CD14-positive monocyte (primary cell): ENCODE measurements at regions not wholly inside any gene's neighbourhood (a gene's known extent, or its start where the extent isn't known, plus 50 kb on each side); places are given as distances from the start of the nearest gene placed in this dataset.

Experiments used
- DNase-seq, 3 donors: peaks; one replicate each; pipeline ENCODE4 v3.0.0-alpha.2; 2011 to 2022
- H2AFZ ChIP-seq: 2 replicates; pipeline ENCODE4 v1.6.0; 2012; ENCODE audit warnings: mild to moderate bottlenecking, low read depth, low read length, inconsistent platforms; ENCODE audit not compliant: insufficient read depth, poor library complexity, severe bottlenecking
- H3K27ac ChIP-seq, 2 donors: 1 replicate in 1 of 2; 2 replicates in 1 of 2; pipeline ENCODE4 v1.5.1; 2012 to 2013; ENCODE audit warnings: low read length in 2 of 2, control low read depth in 1 of 2, inconsistent platforms in 1 of 2, low read depth in 1 of 2, mild to moderate bottlenecking in 1 of 2
- H3K27me3 ChIP-seq, 2 donors: one replicate each; pipeline versions ENCODE4 v1.6.0 to v1.6.1; 2011 to 2013; ENCODE audit warnings: low read length in 2 of 2; ENCODE audit not compliant: control insufficient read depth in 2 of 2, insufficient read depth in 2 of 2
- H3K36me3 ChIP-seq, 2 donors: replicated peaks in 1 of 2; 1 replicate in 1 of 2; 2 replicates in 1 of 2; pipeline versions ENCODE4 v1.5.1 to v1.6.1; 2012 to 2013; ENCODE audit warnings: low read length in 2 of 2, control low read depth in 1 of 2, inconsistent platforms in 1 of 2, mild to moderate bottlenecking in 1 of 2; ENCODE audit not compliant: insufficient read depth in 2 of 2, control insufficient read depth in 1 of 2
- H3K4me1 ChIP-seq, 2 donors: 1 replicate in 1 of 2; 2 replicates in 1 of 2; pipeline versions ENCODE4 v1.5.1 to v1.6.1; 2012 to 2013; ENCODE audit warnings: low read length in 2 of 2, control low read depth in 1 of 2, inconsistent platforms in 1 of 2, mild to moderate bottlenecking in 1 of 2, moderate library complexity in 1 of 2; ENCODE audit not compliant: insufficient read depth in 2 of 2, control insufficient read depth in 1 of 2
- H3K4me2 ChIP-seq: replicated peaks from 2 replicates; pipeline ENCODE3; 2012; ENCODE audit warnings: low read length, moderate library complexity, mild to moderate bottlenecking; ENCODE audit not compliant: poor library complexity, severe bottlenecking; ENCODE audit errors: extremely low read depth
- H3K4me3 ChIP-seq, 3 experiments: fragments of 200-600 bp in 1 of 3; sonication (generic) in 1 of 3; replicated peaks in 1 of 3; 1 replicate in 2 of 3; 2 replicates in 1 of 3; pipeline ENCODE4 v1.5.1; 2011 to 2013; ENCODE audit warnings: low read length in 3 of 3, mild to moderate bottlenecking in 3 of 3, control low read depth in 2 of 3, low read depth in 2 of 3, inconsistent platforms in 1 of 3, moderate library complexity in 1 of 3
- H3K79me2 ChIP-seq: 2 replicates; pipeline ENCODE4 v1.6.0; 2012; ENCODE audit warnings: mild to moderate bottlenecking, control low read depth, inconsistent platforms, low read length, moderate library complexity; ENCODE audit not compliant: insufficient read depth
- H3K9ac ChIP-seq: 2 replicates; pipeline ENCODE4 v1.6.0; 2017; ENCODE audit warnings: low read length, mild to moderate bottlenecking; ENCODE audit not compliant: insufficient read depth, poor library complexity, severe bottlenecking
- H3K9me3 ChIP-seq, 2 donors: replicated peaks in 1 of 2; 1 replicate in 1 of 2; 2 replicates in 1 of 2; pipeline versions ENCODE4 v1.5.1 to v1.6.1; 2012 to 2013; ENCODE audit warnings: low read length in 2 of 2, control low read depth in 1 of 2; ENCODE audit not compliant: control insufficient read depth in 1 of 2, insufficient read depth in 1 of 2
- H4K20me1 ChIP-seq: 2 replicates; pipeline ENCODE4 v1.6.0; 2012; ENCODE audit warnings: mild to moderate bottlenecking, low read length, control low read depth, moderate library complexity; ENCODE audit not compliant: insufficient read depth
- H3K27ac Mint-ChIP-seq, 7 donors: one replicate each; pipeline ENCODE4 v1.8.0; 2020; ENCODE audit warnings: mild to moderate bottlenecking in 7 of 7, mixed read lengths in 7 of 7, moderate library complexity in 6 of 7, inconsistent platforms in 2 of 7
- H3K27me3 Mint-ChIP-seq, 3 donors: one replicate each; pipeline ENCODE4 v1.8.0; 2021 to 2022; ENCODE audit warnings: low read depth in 3 of 3, mild to moderate bottlenecking in 3 of 3, mixed read lengths in 3 of 3, moderate library complexity in 3 of 3, inconsistent platforms in 1 of 3
- H3K36me3 Mint-ChIP-seq, 2 donors: one replicate each; pipeline ENCODE4 v1.8.0; 2020; ENCODE audit warnings: mixed read lengths in 2 of 2, inconsistent platforms in 1 of 2, mild to moderate bottlenecking in 1 of 2
- H3K4me1 Mint-ChIP-seq: one replicate; pipeline ENCODE4 v1.8.0; 2020; ENCODE audit warnings: mild to moderate bottlenecking, mixed read lengths
- H3K4me3 Mint-ChIP-seq, 2 donors: one replicate each; pipeline ENCODE4 v1.8.0; 2020; ENCODE audit warnings: mild to moderate bottlenecking in 2 of 2, mixed read lengths in 2 of 2, moderate library complexity in 1 of 2
- H3K9me3 Mint-ChIP-seq, 7 donors: one replicate each; pipeline ENCODE4 v1.8.0; 2020 to 2022; ENCODE audit warnings: mixed read lengths in 7 of 7, mild to moderate bottlenecking in 6 of 7, moderate library complexity in 6 of 7, inconsistent platforms in 2 of 7
- CTCF ChIP-seq: fragments of 200-600 bp; IDR thresholded peaks from one replicate; pipeline ENCODE4 v1.8.0; 2022; ENCODE audit warnings: antibody characterized with exemption, mild to moderate bottlenecking
- WGBS: methylation state at CpG from one replicate; pipeline ENCODE4 v1.1.5; 2013; ENCODE audit warnings: missing lambda C conversion rate; ENCODE audit not compliant: insufficient coverage; 5-methylcytosine and 5-hydroxymethylcytosine counted together
- intact Hi-C, 2 donors: fragments of 100-400 bp; cut with micrococcal nuclease; formaldehyde crosslinking; loops; one replicate each; pipeline versions ENCODE4 v1.15.0 to v1.15.1; 2023

- DNase-seq = no peak
- H3K27ac Mint-ChIP-seq = no peak overlapping the region
- Histone ChIP-seq H3K4me1 (no peaks in the 10 kb centered on the region), H3K4me3 (no peak overlapping the region), H3K9ac (no peak overlapping the region), H3K27me3 (no peaks in the 10 kb centered on the region), H3K27ac (no peak overlapping the region), H3K79me2 (no peaks in the 10 kb centered on the region), H3K4me2 (no peak overlapping the region), H2AFZ (no peak overlapping the region), H3K9me3 (no peaks in the 10 kb centered on the region), H3K36me3 (no peaks in the 10 kb centered on the region), H4K20me1 (no peaks in the 10 kb centered on the region)
- H3K4me1 Mint-ChIP-seq = no peaks in the 10 kb centered on the region
- TF ChIP-seq CTCF = no peak
- H3K36me3 Mint-ChIP-seq = no peaks in the 10 kb centered on the region
- H3K4me3 Mint-ChIP-seq = no peak overlapping the region
- peaks cover 0 to 10% (median 0%) of the 10 kb centered on the region in 3 donors for H3K27me3 Mint-ChIP-seq
- peaks cover 0 to 3% (median 0%) of the 10 kb centered on the region in 7 donors for H3K9me3 Mint-ChIP-seq
- intact Hi-C loops = no loop called here
- no CpG with 5 or more reads among the region's 2 CpGs for WGBS
These were observed 115.4 kb downstream of the EFNB1 start for GRCh38 chrX:68944211-68944610.

GRCh38 chrX:68942840-68943239, 114.0 kb downstream of the EFNB1 start:
- Histone ChIP-seq H3K9me3 (no peaks in the 10 kb centered on the region), H3K36me3 (no peaks in the 10 kb centered on the region), H3K4me2 (no peak overlapping the region), H3K27ac (no peak overlapping the region), H3K79me2 (no peaks in the 10 kb centered on the region), H3K4me1 (no peaks in the 10 kb centered on the region), H4K20me1 (no peaks in the 10 kb centered on the region), H3K4me3 (no peak overlapping the region), H2AFZ (no peak overlapping the region), H3K9ac (no peak overlapping the region), H3K27me3 (no peaks in the 10 kb centered on the region)
- Mint-ChIP-seq H3K27me3 (peaks cover 0 to 10% (median 2%) of the 10 kb centered on the region in 3 donors), H3K27ac (no peak overlapping the region), H3K4me3 (no peak overlapping the region), H3K4me1 (no peaks in the 10 kb centered on the region), H3K9me3 (peaks cover 0 to 3% (median 0%) of the 10 kb centered on the region in 7 donors), H3K36me3 (no peaks in the 10 kb centered on the region)
- intact Hi-C loops = no loop called here
- WGBS = 100% methylated on average over 2 of the region's 2 CpGs
- no peak for DNase-seq
- TF ChIP-seq CTCF = no peak
